ENCODE measurements at regions not wholly inside any gene's neighbourhood (a gene's known extent, or its start where the extent isn't known, plus 50 kb on each side); places are given as distances from the start of the nearest gene placed in this dataset.

DNA sequence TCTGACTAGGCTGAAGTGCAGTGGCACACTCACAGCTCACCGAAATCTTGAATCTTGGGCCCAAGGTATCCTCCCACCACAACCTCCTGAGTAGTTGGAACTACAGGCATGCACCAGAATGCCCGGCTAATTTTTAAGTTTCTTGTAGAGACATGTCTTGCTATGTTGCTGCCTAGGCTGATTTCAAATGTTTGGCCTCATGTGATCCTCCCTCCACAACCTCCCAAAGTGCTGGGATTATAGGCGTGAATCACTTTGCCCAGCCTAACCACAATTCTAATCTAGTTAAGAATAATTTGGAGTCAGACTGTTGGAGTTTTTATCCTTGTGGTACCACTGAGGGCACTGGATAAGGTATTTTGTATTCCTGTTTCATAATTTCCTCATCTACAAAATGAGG lies 317.5 kb upstream of the AGA start:
- H3K27ac Mint-ChIP-seq: no peak overlapping the region
- peaks cover 7% of the 10 kb centered on the region for H3K4me1 Mint-ChIP-seq
- no peaks in the 10 kb centered on the region for H3K9me3 Mint-ChIP-seq
- H3K36me3 Mint-ChIP-seq (ENCODE audit: low read depth): no peaks in the 10 kb centered on the region
- no peak overlapping the region for H3K4me3 Mint-ChIP-seq
- TF ChIP-seq, protein P1, sequence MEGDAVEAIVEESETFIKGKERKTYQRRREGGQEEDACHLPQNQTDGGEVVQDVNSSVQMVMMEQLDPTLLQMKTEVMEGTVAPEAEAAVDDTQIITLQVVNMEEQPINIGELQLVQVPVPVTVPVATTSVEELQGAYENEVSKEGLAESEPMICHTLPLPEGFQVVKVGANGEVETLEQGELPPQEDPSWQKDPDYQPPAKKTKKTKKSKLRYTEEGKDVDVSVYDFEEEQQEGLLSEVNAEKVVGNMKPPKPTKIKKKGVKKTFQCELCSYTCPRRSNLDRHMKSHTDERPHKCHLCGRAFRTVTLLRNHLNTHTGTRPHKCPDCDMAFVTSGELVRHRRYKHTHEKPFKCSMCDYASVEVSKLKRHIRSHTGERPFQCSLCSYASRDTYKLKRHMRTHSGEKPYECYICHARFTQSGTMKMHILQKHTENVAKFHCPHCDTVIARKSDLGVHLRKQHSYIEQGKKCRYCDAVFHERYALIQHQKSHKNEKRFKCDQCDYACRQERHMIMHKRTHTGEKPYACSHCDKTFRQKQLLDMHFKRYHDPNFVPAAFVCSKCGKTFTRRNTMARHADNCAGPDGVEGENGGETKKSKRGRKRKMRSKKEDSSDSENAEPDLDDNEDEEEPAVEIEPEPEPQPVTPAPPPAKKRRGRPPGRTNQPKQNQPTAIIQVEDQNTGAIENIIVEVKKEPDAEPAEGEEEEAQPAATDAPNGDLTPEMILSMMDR (IDR thresholded peaks at IDR 0.05; ENCODE audit: unreplicated experiment in 3 of 3): no peak
- no peaks in the 10 kb centered on the region for H3K27me3 Mint-ChIP-seq (ENCODE audit: low read depth)

DNA sequence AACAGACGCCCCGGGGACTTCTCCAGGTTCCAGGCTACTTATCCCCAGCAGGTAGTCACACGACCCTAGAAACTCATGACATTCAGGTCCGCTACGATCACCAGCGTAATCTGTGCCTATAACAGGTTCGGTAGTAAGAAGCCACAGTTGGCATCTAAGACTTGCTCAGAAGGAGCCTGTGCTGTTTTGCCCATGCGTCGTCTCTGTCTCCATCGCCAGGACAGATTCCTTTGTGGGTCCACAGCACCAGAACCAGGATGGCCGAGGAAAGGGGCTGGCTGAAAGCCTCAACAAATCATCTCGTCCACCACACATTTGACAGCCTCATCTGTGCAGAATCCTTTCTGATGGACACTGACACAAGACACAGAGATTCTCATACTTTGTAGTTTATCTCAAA lies 319.5 kb upstream of the AGA start:
- TF ChIP-seq, protein P1 (IDR thresholded peaks at IDR 0.05; ENCODE audit: unreplicated experiment in 3 of 3): no peak
- Mint-ChIP-seq H3K36me3 (ENCODE audit: low read depth) (no peaks in the 10 kb centered on the region), H3K27ac (no peak overlapping the region), H3K4me1 (peaks cover 7% of the 10 kb centered on the region), H3K9me3 (no peaks in the 10 kb centered on the region), H3K27me3 (ENCODE audit: low read depth) (peaks cover 2% of the 10 kb centered on the region), H3K4me3 (no peak overlapping the region)

DNA sequence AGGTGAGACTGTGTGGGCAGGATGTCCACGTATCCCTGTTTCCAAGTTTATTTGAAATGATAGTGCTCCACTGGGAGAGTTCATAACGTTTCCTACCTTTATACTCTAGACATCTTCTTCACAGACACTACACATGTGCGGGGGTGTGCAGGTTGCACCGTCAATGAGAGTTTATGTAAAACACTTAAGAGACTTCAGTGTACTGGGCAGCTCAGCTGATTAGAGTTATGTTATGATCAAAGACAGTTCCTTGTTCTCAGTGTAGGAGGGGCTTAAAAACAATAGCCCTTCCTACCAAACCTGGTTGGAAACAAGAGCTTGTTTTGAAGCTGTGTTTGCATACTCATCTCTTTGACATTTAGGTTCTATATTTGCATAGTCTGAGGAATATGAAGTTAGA lies 326.9 kb upstream of the AGA start:
- peaks cover 5% of the 10 kb centered on the region for H3K27me3 Mint-ChIP-seq (ENCODE audit: low read depth)
- no peak overlapping the region for H3K27ac Mint-ChIP-seq
- TF ChIP-seq, protein P1 (IDR thresholded peaks at IDR 0.05; ENCODE audit: unreplicated experiment in 3 of 3): no peak
- no peaks in the 10 kb centered on the region for H3K4me1 Mint-ChIP-seq
- no peaks in the 10 kb centered on the region for H3K36me3 Mint-ChIP-seq (ENCODE audit: low read depth)
- H3K9me3 Mint-ChIP-seq: no peaks in the 10 kb centered on the region
- H3K4me3 Mint-ChIP-seq: no peak overlapping the region

DNA sequence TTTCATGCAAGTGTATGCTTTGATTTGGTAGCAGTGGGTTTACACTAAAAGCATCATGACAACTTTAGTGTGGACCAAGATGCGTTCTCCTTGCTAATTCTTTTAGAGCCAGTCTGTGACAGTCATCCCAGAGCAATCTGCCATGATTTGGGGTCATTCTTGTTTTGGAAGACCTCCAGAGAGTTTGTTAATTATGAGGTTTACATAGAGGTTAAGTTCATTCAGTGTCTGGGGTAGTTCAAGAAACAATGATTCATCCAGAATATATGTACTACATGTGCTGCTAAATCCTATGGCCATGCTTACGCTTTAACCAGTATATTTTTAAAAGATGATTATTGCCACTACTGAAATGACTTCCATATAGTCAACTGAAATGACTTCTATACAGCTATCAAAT lies 328.5 kb upstream of the AGA start:
- Mint-ChIP-seq H3K4me3 (no peak overlapping the region), H3K4me1 (no peaks in the 10 kb centered on the region), H3K9me3 (no peaks in the 10 kb centered on the region), H3K36me3 (ENCODE audit: low read depth) (no peaks in the 10 kb centered on the region), H3K27ac (no peak overlapping the region), H3K27me3 (ENCODE audit: low read depth) (peaks cover 5% of the 10 kb centered on the region)
- TF ChIP-seq, protein P1 (IDR thresholded peaks at IDR 0.05; ENCODE audit: unreplicated experiment in 3 of 3): no peak

DNA sequence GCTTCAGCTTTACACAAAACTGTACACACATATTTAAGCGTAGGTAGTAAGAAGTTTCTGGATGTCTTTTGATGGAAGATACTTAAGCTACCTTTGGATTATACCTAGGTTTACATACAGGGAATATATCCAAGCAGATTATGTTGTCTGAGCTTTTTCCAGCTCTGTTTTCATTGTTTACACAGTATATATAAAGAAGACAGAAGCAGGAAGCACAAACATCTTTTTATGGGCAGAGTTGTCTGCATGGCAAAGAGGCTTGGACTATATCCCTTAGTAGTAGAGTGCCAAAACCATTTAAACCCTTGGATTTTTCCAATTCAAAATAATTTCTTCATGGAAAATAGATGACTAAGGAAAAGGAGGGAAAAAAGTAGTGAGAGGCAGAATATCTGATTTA lies 329.4 kb upstream of the AGA start:
- Mint-ChIP-seq H3K9me3 (no peaks in the 10 kb centered on the region), H3K4me1 (no peaks in the 10 kb centered on the region), H3K36me3 (ENCODE audit: low read depth) (no peaks in the 10 kb centered on the region), H3K27me3 (ENCODE audit: low read depth) (peaks cover 3% of the 10 kb centered on the region), H3K4me3 (no peak overlapping the region), H3K27ac (no peak overlapping the region)
- TF ChIP-seq, protein P1 (IDR thresholded peaks at IDR 0.05; ENCODE audit: unreplicated experiment in 3 of 3): no peak

DNA sequence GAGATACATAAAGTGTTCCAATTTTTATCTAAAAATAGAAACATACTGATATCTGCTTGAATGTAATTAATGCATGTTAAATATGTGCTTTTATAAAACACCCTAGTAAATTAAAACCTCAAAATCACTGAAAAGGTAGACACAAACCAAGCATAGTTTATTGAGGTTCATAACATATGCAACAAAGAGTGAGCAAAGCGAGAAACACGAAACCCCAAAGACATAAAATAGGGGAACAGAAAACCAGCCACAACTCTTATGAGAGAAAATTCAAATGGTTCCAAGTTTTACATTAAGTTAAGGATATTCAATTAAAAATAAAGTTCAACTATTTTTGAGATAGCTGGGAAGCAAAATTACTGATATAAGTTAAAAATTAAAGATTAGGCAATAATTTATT lies 336.4 kb upstream of the AGA start:
- TF ChIP-seq, protein P1 (IDR thresholded peaks at IDR 0.05; ENCODE audit: unreplicated experiment in 3 of 3): no peak
- H3K9me3 Mint-ChIP-seq: no peaks in the 10 kb centered on the region
- no peaks in the 10 kb centered on the region for H3K36me3 Mint-ChIP-seq (ENCODE audit: low read depth)

More for the DNA sequence above, 336.4 kb upstream of the AGA start:
- Mint-ChIP-seq H3K4me1 (no peaks in the 10 kb centered on the region), H3K4me3 (no peak overlapping the region), H3K27me3 (ENCODE audit: low read depth) (peaks cover 3% of the 10 kb centered on the region), H3K27ac (no peak overlapping the region)
